ENCODE measurements at regions not wholly inside any gene's neighbourhood (a gene's known extent, or its start where the extent isn't known, plus 50 kb on each side); places are given as distances from the start of the nearest gene placed in this dataset.

- no peak for DNase-seq (ENCODE audit: low spot score)
Observed at GRCh38 chr5:73395256-73395655, 53.3 kb downstream of the FOXD1 start.

GRCh38 chr5:73394610-73395009 is 54.0 kb downstream of the FOXD1 start:
- DNase-seq (ENCODE audit: low spot score), result no peak

- no peak for DNase-seq (ENCODE audit: low spot score)
Observed at GRCh38 chr5:73393611-73394489, 54.7 kb downstream of the FOXD1 start.

- peak; percentile 13 for DNase-seq (ENCODE audit: low spot score)
Observed at GRCh38 chr5:73392775-73393174, 55.8 kb downstream of the FOXD1 start.

- DNase-seq (ENCODE audit: low spot score), result no peak
Observed at GRCh38 chr5:73391441-73391881, 57.1 kb downstream of the FOXD1 start.

- DNase-seq (ENCODE audit: low spot score), result no peak
Observed at GRCh38 chr5:73390972-73391371, 57.6 kb downstream of the FOXD1 start.

GRCh38 chr5:73388740-73389139 is 59.8 kb downstream of the FOXD1 start:
- no peak for DNase-seq (ENCODE audit: low spot score)

- DNase-seq (ENCODE audit: low spot score), result no peak
Observed at GRCh38 chr5:73388306-73388684, 60.3 kb downstream of the FOXD1 start.

GRCh38 chr5:73387601-73388305 is 60.8 kb downstream of the FOXD1 start:
- no peak for DNase-seq (ENCODE audit: low spot score)

GRCh38 chr5:73387149-73387591 is 61.4 kb downstream of the FOXD1 start:
- DNase-seq (ENCODE audit: low spot score), result peak; percentile 42

- no peak for DNase-seq (ENCODE audit: low spot score)
Observed at GRCh38 chr5:73384861-73385260, 63.7 kb downstream of the FOXD1 start.

- DNase-seq (ENCODE audit: low spot score), result no peak
Observed at GRCh38 chr5:73382401-73382740, 66.2 kb downstream of the FOXD1 start.

- no peak for DNase-seq (ENCODE audit: low spot score)
Observed at GRCh38 chr5:73381590-73382400, 66.8 kb downstream of the FOXD1 start.

- DNase-seq (ENCODE audit: low spot score), result no peak
Observed at GRCh38 chr5:73380710-73381589, 67.6 kb downstream of the FOXD1 start.

- no peak for DNase-seq (ENCODE audit: low spot score)
Observed at GRCh38 chr5:73380041-73380440, 68.5 kb downstream of the FOXD1 start.

GRCh38 chr5:73379435-73379834 is 69.1 kb downstream of the FOXD1 start:
- no peak for DNase-seq (ENCODE audit: low spot score)

GRCh38 chr5:73378765-73379164 is 69.8 kb downstream of the FOXD1 start:
- no peak for DNase-seq (ENCODE audit: low spot score)

GRCh38 chr5:73378070-73378469 is 70.5 kb downstream of the FOXD1 start:
- DNase-seq (ENCODE audit: low spot score), result no peak

GRCh38 chr5:73376618-73377170 is 71.9 kb downstream of the FOXD1 start:
- no peak for DNase-seq (ENCODE audit: low spot score)

GRCh38 chr5:73375949-73376348 is 72.6 kb downstream of the FOXD1 start:
- no peak for DNase-seq (ENCODE audit: low spot score)

GRCh38 chr5:73375191-73375545 is 73.4 kb downstream of the FOXD1 start:
- DNase-seq (ENCODE audit: low spot score), result no peak

Data from HuH-7 (cell line).